OCI-LY7 (cell line): ENCODE measurements at regions not wholly inside any gene's neighbourhood (a gene's known extent, or its start where the extent isn't known, plus 50 kb on each side); places are given as distances from the start of the nearest gene placed in this dataset.

Source experiments
- EZH2phosphoT487 ChIP-seq: fragments of 200-600 bp; sonication (generic); IDR thresholded peaks from 2 replicates; pipeline ENCODE4 v1.6.1; 2018; ENCODE audit warnings: low read depth, borderline replicate concordance, mild to moderate bottlenecking, mixed run types, antibody characterized with exemption, low read length, moderate library complexity, mixed read lengths
- TF ChIP-seq, protein P1 (sequence below): fragments of 200-600 bp; sonication (generic); conservative IDR thresholded peaks from 2 replicates; pipeline ENCODE4 v1.5.1; 2014; ENCODE audit warnings: mild to moderate bottlenecking, antibody characterized with exemption, low read length, moderate library complexity, mixed read lengths

DNA sequence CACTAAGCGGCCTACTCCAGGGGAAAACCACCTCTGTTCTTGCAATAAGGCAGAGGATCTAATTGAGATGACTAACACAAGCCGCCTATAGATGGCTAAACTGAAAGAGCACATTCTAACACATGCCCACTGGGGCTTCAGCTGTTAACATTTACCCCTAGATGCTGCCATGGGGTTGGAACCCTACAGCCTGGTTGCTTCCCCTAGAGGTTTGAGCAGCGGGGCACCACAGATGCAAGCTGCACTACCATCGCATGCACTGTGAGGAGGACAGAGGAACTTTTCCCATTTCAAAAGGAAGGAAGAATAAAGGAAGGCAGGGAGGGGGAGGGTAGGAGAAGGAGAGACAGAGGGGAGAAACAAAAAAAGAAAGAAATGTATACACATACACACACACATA, 465.8 kb upstream of the PCDH15 start:
- TF ChIP-seq, protein P1, sequence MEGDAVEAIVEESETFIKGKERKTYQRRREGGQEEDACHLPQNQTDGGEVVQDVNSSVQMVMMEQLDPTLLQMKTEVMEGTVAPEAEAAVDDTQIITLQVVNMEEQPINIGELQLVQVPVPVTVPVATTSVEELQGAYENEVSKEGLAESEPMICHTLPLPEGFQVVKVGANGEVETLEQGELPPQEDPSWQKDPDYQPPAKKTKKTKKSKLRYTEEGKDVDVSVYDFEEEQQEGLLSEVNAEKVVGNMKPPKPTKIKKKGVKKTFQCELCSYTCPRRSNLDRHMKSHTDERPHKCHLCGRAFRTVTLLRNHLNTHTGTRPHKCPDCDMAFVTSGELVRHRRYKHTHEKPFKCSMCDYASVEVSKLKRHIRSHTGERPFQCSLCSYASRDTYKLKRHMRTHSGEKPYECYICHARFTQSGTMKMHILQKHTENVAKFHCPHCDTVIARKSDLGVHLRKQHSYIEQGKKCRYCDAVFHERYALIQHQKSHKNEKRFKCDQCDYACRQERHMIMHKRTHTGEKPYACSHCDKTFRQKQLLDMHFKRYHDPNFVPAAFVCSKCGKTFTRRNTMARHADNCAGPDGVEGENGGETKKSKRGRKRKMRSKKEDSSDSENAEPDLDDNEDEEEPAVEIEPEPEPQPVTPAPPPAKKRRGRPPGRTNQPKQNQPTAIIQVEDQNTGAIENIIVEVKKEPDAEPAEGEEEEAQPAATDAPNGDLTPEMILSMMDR = no peak
- no peak for TF ChIP-seq EZH2phosphoT487
